ENCODE measurements at regions not wholly inside any gene's neighbourhood (a gene's known extent, or its start where the extent isn't known, plus 50 kb on each side); places are given as distances from the start of the nearest gene placed in this dataset.
A peak's percentile ranks its signal among the peaks of the same experiment; 100 is the strongest.

DNA sequence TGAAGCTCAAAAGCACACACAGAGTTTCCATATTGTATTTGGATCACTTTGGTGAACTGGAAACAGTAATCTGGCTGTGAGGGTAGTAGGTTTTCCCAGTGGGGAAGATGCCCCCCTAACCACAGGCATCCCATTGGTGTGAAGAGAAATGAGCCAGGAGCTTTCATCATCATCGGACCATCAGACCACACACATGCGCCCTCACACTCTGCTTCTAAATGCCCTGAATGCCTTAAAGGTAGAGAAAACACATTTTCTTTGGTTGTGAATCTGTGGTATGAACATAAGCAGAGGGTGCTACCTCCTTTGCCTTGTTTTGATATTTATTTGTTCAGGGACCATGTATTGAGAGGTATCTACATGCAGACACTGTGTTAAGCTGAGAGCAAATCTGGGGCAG, 79.0 kb upstream of the DNAH14 start:
- ATAC-seq = no peak

DNA sequence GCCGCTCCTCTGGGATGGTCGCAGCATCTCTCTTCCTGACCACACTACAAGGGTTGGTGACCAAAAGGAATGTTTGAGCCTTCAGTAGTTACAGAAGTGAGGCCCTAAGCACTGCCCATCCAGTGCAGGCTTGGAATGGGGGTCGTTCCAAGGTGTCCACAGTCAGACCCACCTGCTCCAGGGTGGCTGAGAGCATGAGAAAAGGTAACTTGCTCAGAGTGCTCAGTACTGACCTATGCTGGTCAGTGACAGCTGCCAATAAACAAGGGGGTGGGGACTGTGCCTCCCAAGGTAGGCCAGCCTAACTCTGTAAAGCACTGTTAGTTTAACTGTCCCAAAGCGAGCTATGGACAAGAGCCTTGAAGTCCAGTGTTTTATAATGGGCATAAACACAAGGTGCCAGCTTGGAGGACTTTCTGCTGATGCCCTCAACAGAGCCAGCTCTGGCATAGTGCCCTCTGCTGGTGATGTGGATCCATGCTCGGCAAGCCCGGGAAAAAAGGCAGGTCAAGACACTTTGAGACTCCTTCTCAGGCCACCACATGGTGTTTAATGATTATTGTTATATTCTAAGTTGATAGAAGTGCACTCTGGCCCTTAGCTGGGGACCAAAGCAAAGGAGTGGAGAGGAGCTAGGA, 78.1 kb upstream of the DNAH14 start:
- ATAC-seq = peak; percentile 55

DNA sequence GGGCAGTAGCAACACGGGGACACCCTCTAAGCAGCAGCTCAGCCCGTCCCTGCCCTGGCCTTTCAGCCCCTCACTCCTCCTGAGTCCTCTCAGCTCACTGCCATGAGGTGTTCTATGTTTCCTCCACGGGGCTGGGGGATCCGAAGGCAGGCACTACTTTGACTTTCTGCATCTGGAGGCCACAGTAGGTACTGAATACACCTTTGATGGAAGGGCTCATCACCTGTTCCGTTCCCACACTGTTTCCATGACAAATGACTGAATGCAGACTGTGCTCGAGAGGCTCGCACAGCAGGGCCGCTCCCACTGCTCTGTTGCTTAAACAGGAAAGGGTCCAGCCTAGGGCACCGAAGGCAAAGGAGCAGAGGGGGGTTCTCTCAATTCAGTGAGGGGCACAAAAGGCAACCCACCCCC, 77.6 kb upstream of the DNAH14 start:
- peak; percentile 18 for ATAC-seq

DNA sequence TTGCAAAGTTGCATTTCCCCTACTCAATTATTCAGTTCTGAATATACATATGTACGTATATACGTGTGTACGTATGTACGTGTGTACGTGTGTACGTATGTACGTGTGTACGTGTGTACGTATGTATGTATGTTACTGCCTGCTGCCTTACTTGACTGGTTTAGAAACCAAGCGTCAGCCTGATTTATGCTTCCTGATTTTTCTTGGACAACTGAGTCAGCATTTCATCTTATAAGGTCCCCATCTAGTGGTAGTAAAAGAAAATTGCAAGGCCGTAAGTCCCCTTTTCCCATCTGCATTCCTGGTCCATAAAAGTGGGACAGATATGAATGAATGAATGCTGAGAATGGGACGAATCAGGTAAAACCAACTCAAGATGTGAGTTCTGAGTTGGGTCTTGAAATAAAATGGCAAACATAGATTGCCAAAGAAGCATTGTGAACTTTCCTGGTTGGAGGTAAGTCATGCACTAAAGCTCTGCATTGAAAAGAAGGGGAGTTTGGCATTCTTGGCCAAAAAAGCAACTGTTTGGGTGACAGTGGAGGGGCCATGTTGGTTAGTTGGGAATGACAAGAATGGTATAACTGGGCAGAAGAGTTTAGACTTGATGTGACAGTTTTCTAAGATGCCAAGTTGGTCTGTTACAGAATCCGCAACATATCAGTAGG, 76.4 kb upstream of the DNAH14 start:
- peak; percentile 56 for ATAC-seq

DNA sequence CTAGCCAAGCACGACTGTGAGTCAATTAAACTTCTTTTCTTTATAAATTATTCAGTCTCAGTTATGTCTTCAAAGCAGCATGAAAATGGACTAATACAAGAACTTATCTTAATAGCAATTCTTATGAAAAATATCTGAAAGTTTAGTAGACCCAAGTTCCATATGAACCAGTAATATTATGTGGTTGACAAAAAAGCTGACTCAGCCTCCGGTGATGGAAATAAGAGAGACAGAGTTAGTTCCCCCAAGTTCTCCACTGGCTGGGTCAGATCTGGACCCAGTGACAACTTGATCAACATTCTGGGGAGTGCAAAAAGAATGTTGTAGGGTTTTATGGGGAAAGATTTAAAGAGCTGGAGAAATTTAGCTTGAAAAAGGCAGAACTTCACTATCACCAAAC, 72.5 kb upstream of the DNAH14 start:
- no peak for ATAC-seq

DNA sequence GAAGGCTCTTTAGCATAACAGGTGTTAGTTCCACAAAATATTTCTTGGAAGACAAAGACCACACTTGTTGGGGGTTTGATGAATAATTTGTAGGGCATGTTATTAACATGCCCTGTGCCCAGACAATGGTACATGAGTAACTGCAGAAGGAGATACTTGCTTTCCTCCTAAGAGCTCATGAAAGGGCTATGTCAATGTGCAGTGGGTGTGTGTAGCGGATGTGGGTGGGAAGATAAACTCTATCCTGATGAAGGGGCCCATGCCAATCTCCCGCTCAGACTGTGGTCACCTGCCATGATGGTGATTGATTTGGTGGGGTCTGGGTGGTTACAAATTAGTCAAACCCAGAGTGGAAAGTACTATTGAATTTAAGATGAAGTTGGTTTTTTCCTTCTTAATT, 69.8 kb upstream of the DNAH14 start:
- no peak for ATAC-seq

DNA sequence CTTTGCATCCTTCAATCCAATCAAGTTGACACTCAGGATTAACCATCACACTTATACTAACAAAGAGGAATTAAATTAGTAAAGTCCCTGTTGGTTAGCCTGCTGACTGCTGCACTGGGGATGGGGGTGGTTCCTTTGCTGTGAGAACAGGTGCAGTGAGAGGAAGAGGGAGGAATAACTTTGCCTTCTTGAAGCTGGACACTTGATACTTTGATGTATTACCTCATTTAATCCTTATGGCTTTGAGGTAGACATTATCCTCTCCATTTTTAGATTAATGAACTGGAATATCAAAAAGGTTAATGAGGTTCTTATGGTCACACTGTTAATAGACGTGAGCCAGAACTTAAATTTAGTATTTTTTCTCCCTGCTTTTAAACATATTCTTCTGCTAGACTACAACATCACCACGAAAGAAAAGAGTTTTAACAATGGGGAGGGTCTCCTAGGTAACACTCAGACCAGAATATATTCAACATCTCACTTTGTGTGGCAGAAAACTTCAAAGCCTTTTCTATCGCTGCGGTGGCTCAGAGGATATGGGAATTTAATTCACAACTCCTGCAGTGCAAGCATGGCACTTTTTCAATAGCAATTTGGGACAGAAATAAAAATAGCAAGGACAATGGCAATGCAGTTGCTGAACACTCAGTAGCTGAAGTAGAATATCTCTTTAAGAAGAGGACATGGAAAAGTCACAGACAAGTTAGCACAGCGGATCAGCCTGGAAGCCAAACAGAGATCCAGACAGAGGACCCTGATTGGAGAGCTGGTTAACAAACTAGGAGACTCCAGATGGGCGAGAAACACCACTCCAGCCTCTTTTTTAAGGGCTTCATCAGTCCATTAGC, 68.8 kb upstream of the DNAH14 start:
- ATAC-seq = no peak

DNA sequence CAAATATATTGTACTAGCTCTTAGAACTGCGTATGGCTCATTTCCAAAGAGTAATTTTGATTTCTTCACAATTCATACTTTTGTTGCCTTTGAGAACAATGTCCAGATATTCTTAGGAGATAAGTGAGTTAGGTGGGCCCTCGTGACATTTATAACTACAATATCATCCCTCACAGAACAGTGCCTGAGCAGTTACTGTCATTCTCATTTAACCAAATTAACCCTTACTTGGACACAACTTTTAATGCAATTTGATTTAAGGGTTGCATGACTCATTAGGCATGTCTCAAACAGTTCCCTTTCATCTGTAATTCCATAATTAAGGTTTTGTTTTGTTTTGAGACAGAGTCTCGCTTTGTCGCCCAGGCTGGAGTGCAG, 68.1 kb upstream of the DNAH14 start:
- no peak for ATAC-seq

DNA sequence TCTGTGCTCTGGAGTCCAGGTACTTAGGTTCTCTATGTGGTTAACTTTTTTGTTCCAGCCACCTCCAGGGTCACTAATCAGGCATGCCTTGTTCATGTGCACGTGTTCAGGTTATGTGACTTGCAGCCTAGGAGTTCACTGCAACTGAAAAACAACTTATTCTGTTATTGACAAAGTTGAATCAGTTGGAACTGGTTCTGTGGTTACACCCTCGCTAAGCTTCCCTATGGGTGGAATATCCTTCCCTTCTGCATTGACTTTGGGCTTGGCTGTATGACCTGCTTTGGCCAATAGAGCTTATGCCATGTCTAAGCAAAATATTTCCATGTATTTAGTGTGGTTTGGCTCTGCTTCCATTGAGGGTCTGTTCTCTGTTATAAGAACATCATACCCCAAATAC, 66.0 kb upstream of the DNAH14 start:
- ATAC-seq = peak; percentile 57

DNA sequence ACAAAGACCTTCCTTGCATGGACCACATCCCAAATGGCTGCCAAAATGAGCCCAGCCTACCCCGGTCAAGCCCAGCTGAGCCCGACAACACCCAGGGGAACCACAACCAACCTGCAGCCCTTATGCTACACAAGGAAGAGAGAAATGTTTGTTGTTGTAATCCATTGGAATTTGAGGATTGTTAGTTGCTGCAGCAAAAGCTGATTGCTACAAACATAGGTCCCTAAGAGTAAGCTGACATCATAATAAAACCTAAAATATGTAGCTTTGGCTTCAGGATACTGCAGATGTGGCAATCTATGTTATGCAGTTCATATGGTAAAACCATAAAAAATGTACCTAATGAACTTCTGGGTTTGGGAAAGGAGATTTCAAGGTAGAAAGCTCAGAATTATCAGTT, 65.5 kb upstream of the DNAH14 start:
- ATAC-seq = no peak

DNA sequence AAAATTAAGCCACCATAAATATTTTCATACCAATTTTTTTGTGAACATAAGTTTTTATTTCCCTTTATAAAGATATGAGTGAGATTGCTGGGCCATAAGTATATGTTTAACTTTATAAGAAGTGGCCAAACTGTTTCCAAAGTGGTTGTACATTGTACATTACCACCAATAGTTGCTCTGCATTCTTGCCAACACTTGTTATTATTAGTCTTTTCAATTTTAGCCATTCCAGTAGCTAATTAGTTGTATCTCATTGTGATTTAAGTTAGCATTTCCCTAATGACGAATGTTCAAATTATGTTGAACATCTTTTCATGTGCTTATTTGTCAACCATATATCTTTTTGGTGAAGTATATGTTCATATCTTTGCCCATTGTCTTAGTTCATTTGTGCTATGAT, 64.0 kb upstream of the DNAH14 start:
- no peak for ATAC-seq

DNA sequence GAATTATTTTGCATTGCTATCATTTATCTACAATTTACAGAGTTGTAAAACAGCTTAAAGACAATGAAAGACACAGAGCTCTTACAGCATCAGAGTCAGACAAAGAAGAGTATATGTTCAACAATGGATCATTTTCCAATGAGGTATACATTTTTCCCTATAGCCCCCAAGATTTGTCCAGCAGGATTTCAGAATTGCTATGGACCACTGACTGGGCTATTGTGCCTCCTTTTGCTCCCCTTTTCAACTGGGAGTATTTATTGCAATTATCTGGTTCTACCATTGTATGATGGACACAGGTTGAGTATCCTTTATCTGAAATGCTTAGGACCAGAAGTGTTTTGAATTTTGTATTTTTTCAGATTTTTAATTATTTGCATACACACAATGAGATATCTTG, 62.5 kb upstream of the DNAH14 start:
- ATAC-seq = no peak

DNA sequence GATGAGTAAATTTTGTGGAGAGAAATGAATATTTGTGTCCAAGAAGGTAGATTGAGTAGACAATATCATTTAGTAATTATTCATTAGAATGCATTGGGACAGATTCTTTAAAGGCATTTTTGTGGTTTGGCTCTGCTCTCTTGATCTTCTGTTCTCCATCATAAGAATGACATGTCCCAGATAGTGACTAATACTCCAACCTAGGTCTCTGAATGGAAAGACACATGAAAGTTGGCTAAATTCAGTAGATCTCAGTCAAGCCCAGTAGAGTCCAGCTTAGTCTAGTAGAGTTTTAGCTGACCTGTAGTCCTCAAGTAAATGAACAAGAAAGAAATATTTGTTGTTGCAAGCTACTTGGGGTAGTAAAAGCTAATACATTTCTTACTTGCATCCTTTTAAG, 61.8 kb upstream of the DNAH14 start:
- ATAC-seq = no peak

DNA sequence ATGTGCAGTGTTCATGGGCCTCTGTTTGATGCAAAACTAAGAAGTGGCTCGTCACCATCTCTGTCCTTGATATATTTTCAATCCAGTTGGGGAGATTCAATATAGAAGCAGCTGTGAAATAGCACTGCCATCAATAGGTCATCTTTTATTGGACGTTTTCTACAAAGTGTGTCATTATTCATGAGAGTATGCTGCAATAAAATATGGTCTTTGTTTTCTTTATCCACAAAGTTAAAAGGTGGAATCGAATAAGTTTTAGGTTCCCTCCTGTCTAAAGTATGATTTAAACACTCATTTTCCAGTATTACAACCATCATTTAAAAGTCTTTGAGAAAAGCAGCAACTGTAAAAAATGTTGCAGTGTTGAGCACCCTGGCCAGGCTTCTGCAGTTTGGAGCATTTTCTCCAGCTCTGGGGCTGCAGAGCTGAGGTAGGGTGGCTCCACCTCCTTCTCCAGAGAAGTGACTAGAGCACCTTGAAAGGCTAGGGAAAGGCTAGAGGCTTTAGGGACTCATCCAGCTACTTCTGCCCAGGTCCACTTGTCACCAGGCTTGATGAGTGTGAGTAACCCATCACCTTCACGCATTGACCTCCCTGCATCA, 56.5 kb upstream of the DNAH14 start:
- peak; percentile 43 for ATAC-seq

DNA sequence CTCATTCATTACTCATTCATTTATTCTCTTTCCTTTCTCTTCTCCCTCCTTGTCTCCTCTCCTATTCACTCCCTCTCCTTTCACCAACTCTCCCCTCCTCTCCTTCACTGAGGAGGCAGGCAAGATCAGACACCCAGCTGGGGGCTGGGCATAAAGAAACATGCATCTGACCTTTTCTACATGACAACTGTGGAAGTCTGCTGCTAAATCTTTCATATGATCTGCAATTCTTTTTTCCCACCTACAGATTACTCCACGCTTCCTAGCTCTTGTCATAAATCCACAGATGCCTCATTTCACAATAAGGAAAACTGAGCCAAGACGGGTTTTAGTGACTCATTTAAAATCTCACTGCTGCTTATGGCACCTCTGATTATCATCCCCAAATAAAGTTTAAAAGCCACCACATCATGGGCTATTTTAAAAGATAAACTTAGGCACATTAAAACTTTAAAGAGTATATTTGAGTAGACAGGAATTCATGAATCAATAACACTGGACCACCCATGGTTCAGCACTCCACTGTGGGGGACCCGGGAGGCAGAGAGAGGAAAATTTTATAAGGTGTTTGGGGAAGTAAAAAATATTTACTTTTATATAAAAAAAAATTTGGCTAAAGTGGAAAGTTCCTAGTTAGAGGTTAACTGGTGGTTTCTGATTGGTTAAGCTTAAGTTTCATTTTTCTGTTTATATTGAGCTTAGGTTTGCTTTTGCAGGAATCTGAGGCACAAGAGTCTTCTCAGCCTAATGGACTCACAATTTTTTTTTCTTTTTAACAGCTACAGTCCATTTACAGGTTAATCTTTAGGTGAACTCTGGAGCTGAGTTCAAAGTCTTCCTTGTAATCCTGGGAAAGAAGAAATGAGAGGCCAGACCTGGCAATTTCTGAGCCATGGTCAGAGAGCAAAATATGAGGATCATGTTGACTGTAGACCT, 55.8 kb upstream of the DNAH14 start:
- peak; percentile 32 for ATAC-seq

DNA sequence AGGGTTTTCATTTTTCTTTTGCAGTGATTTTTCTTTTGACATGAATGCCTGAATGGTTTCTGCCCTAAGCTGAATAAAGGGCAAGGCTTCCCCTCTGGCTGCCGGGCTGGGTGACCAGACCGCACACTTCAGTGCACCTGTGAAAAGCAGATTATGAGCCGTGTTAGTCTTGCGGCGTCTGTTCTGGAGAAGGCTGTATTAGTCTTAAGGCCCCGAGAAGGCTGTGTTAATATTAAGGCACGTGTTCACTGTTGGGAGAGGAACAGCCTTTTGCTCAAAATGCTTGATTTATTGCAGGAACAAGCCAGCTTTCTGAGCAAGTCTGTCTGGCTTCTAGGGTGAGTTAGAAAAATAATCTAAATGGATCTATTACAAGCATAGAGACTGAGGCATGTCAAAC, 54.7 kb upstream of the DNAH14 start:
- ATAC-seq = no peak

DNA sequence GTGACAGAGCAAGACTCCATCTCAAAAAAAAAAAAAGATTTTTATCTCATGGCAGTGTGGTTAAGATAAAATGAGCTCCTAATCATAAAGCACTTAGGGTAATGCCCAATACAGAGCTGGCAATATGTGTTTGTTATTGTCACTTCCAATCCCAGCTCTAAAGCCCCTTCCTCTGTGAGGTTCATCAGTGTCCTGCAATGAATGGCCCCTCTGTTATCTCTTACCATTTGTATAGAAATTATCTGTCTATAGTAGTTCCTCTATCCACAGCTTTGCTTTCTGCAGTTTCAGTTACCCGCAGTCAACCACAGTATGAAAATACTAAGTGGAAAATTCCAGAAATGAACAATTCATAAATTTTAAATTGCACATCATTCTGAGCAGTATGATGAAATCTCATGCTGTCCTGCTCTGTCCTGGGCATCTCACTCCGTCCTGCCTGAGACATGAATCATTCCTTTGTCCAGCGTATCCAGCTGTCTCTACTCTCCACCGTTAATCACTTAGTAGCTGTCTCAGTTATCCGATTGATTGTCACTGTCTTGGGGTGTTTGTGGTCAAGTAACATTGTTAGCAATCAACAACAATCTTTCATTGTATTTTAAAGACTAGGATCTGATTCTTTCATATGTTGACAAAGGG, 50.2 kb upstream of the DNAH14 start:
- ATAC-seq = no peak
